ENCODE measurements at regions not wholly inside any gene's neighbourhood (a gene's known extent, or its start where the extent isn't known, plus 50 kb on each side); places are given as distances from the start of the nearest gene placed in this dataset.

GRCh38 chr5:12099296-12099695 lies 195.1 kb upstream of the CTNND2 start:
- H3K79me2 ChIP-seq (ENCODE audit: insufficient read depth, low read length) = no peaks in the 10 kb centered on the region
- H4K20me1 ChIP-seq (ENCODE audit: insufficient read depth) = no peaks in the 10 kb centered on the region
- no peak for DNase-seq (ENCODE audit: low read depth, low spot score)
- ChIA-PET POLR2A (no interaction called here), RAD21 (ENCODE audit: low non-redundant PET in 1 of 2, low total read pairs in 2 of 2, uncharacterized antibody in 2 of 2, unreplicated experiment in 2 of 2) (no interaction called here), CTCF (no interaction called here)
- H3K4me1 ChIP-seq (ENCODE audit: control insufficient read depth in 1 of 2, insufficient read depth in 2 of 2, low read length in 2 of 2) = no peaks in the 10 kb centered on the region
- no peaks in the 10 kb centered on the region for H3K27me3 ChIP-seq (ENCODE audit: insufficient read depth, low read length)
- H3K9me2 ChIP-seq (ENCODE audit: insufficient read depth) = no peaks in the 10 kb centered on the region
- TF ChIP-seq CEBPB (IDR thresholded peaks at IDR 0.05; ENCODE audit: low read depth) (no peak), ZNF274 (IDR thresholded peaks at IDR 0.05; ENCODE audit: low read depth, low read length) (no peak), EZH2 (IDR thresholded peaks at IDR 0.05) (no peak), SRF (IDR thresholded peaks at IDR 0.05; ENCODE audit: low read depth) (no peak), MAX (IDR thresholded peaks at IDR 0.05) (no peak), SP1 (IDR thresholded peaks at IDR 0.05; ENCODE audit: low read depth) (no peak), ZFX (IDR thresholded peaks at IDR 0.05) (no peak), REST (IDR thresholded peaks at IDR 0.05; ENCODE audit: low read depth) (no peak), CBX3 (IDR thresholded peaks at IDR 0.05; ENCODE audit: low read depth) (no peak), SIN3A (IDR thresholded peaks at IDR 0.05; ENCODE audit: low read depth) (no peak), CTCF (IDR thresholded peaks at IDR 0.05 in 2 of 3, conservative IDR thresholded peaks at IDR 0.05 in 1 of 3; ENCODE audit: borderline replicate concordance in 1 of 3, insufficient read depth in 1 of 3, low read depth in 2 of 3, low read length in 2 of 3) (no peak)
- intact Hi-C loops (cut with micrococcal nuclease) = no loop called here
- H3K4me3 ChIP-seq (replicated peaks in 1 of 2; ENCODE audit: low read depth in 1 of 2, low read length in 2 of 2) = no peak overlapping the region
- peaks cover 7 to 15% of the 10 kb centered on the region in 2 experiments; a peak in 2 of 4 replicates for H3K9me3 ChIP-seq (ENCODE audit: control insufficient read depth in 1 of 2, insufficient read depth in 1 of 2, low read depth in 1 of 2, low read length in 2 of 2)
- no TSS peak for BruUV-seq (replicated peaks)
- ATAC-seq = no peak
- H3K27ac ChIP-seq (ENCODE audit: low read depth, low read length) = no peak overlapping the region
- H3K4me2 ChIP-seq (ENCODE audit: low read length) = no peak overlapping the region
- H3K9ac ChIP-seq (ENCODE audit: low read length) = no peak overlapping the region
- no peak overlapping the region for H2AFZ ChIP-seq (ENCODE audit: low read depth, low read length, poor library complexity, severe bottlenecking)
- no peaks in the 10 kb centered on the region for H3K36me3 ChIP-seq (ENCODE audit: control insufficient read depth in 1 of 2, insufficient read depth in 2 of 2, low read length in 2 of 2)

All from HCT116 (cell line).